Peyer's patch (tissue), 4 donors: ENCODE measurements at regions not wholly inside any gene's neighbourhood (a gene's known extent, or its start where the extent isn't known, plus 50 kb on each side); places are given as distances from the start of the nearest gene placed in this dataset.

Source experiments
- CTCF ChIP-seq, 6 experiments: fragments of 450-650 bp in 4 of 6; fragments of 200-600 bp in 2 of 6; sonication (generic) in 1 of 6; IDR thresholded peaks; one replicate each; pipeline ENCODE4 v1.5.1; 2017 to 2019; ENCODE audit warnings: antibody characterized with exemption in 6 of 6, mild to moderate bottlenecking in 3 of 6, moderate library complexity in 1 of 6
- POLR2A ChIP-seq, 2 donors: fragments of 450-650 bp; IDR thresholded peaks; one replicate each; pipeline ENCODE4 v1.5.1; 2017; ENCODE audit warnings: antibody characterized with exemption in 2 of 2, mild to moderate bottlenecking in 2 of 2, moderate library complexity in 2 of 2

- no peak for TF ChIP-seq CTCF (IDR thresholded peaks at IDR 0.05)
- no peak for TF ChIP-seq POLR2A (IDR thresholded peaks at IDR 0.05)
Measured at GRCh38 chr3:87508921-87509320, 232.5 kb upstream of the POU1F1 start.
